ENCODE measurements at regions not wholly inside any gene's neighbourhood (a gene's known extent, or its start where the extent isn't known, plus 50 kb on each side); places are given as distances from the start of the nearest gene placed in this dataset.

- TF ChIP-seq KLF6 (CRISPR knock-in tag; IDR thresholded peaks at IDR 0.05) (no peak), FOXM1 (CRISPR knock-in tag; IDR thresholded peaks at IDR 0.05) (no peak), SIN3A (IDR thresholded peaks at IDR 0.05; ENCODE audit: borderline replicate concordance, low read depth, low read length) (no peak), ZNF777 (CRISPR knock-in tag; IDR thresholded peaks at IDR 0.05) (no peak), RBFOX2 (IDR thresholded peaks at IDR 0.05; ENCODE audit: low read depth, low read length) (no peak), RNF219 (CRISPR knock-in tag; IDR thresholded peaks at IDR 0.05) (no peak)
Measured at GRCh38 chr17:53186001-53186400, 636.7 kb upstream of the KIF2B start.

All from HepG2 (cell line).